Gastroesophageal sphincter (tissue), 3 donors: ENCODE measurements at regions not wholly inside any gene's neighbourhood (a gene's known extent, or its start where the extent isn't known, plus 50 kb on each side); places are given as distances from the start of the nearest gene placed in this dataset.

Experiments
- EP300 ChIP-seq: sonication (generic); formaldehyde crosslinking; IDR thresholded peaks from one replicate; pipeline ENCODE4 v1.6.1; 2017; ENCODE audit warnings: antibody characterized with exemption, mild to moderate bottlenecking
- POLR2A ChIP-seq, 2 donors: fragments of 450-650 bp; IDR thresholded peaks; one replicate each; pipeline ENCODE4 v1.6.1; 2017; ENCODE audit warnings: antibody characterized with exemption in 2 of 2, mild to moderate bottlenecking in 2 of 2, moderate library complexity in 1 of 2
- TF ChIP-seq, protein P1 (sequence below), 4 experiments: fragments of 200-600 bp in 2 of 4; fragments of 450-650 bp in 2 of 4; sonication (generic) in 1 of 4; IDR thresholded peaks; one replicate each; pipeline ENCODE4 v1.5.1; 2017 to 2019; ENCODE audit warnings: antibody characterized with exemption in 4 of 4, mild to moderate bottlenecking in 2 of 4, moderate library complexity in 2 of 4

DNA sequence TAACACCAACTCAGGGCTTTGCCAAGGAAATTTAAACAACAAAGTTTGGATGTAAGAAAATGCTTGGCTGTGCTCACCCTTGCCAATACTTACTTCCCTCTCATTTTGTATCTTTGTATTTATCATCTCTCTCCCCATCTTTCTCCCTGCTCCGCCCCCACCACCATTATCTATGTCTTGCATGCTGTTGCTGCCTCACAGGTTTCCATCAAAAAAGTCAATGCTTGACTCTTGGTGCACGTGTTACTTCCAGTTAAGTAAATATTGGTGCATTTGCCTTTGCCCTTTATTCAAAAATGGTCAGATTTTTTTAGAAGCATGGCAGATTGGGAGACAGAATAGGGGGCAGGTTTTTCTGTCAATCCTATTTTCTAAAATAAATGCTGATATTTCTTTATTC is 626.0 kb downstream of the ACTR3B start:
- TF ChIP-seq, protein P1, sequence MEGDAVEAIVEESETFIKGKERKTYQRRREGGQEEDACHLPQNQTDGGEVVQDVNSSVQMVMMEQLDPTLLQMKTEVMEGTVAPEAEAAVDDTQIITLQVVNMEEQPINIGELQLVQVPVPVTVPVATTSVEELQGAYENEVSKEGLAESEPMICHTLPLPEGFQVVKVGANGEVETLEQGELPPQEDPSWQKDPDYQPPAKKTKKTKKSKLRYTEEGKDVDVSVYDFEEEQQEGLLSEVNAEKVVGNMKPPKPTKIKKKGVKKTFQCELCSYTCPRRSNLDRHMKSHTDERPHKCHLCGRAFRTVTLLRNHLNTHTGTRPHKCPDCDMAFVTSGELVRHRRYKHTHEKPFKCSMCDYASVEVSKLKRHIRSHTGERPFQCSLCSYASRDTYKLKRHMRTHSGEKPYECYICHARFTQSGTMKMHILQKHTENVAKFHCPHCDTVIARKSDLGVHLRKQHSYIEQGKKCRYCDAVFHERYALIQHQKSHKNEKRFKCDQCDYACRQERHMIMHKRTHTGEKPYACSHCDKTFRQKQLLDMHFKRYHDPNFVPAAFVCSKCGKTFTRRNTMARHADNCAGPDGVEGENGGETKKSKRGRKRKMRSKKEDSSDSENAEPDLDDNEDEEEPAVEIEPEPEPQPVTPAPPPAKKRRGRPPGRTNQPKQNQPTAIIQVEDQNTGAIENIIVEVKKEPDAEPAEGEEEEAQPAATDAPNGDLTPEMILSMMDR (IDR thresholded peaks at IDR 0.05), result no peak
- TF ChIP-seq POLR2A (IDR thresholded peaks at IDR 0.05), result no peak
- TF ChIP-seq EP300, result no peak
